Activated CD4-positive, CD25-positive, alpha-beta regulatory T cell treated with anti-CD3 and anti-CD28 coated beads, Interleukin-2, amount 50 U/mL, for 24 hours (primary cell): ENCODE measurements at regions not wholly inside any gene's neighbourhood (a gene's known extent, or its start where the extent isn't known, plus 50 kb on each side); places are given as distances from the start of the nearest gene placed in this dataset.

Source experiments
- ATAC-seq, 2 donors: fragments of 150-1000 bp; cut with Tn5 transposase; one replicate each; pipeline ENCODE4 v1.10.0; 2021; ENCODE audit warnings: mild to moderate bottlenecking in 1 of 2, moderate library complexity in 1 of 2

- ATAC-seq = no peak
Measured at GRCh38 chr4:108360754-108361445, 192.2 kb upstream of the LEF1 start.

GRCh38 chr4:108359986-108360681 lies 191.4 kb upstream of the LEF1 start:
- no peak for ATAC-seq

GRCh38 chr4:108359130-108359985 lies 190.6 kb upstream of the LEF1 start:
- peak; percentile 31 to 41 for ATAC-seq

GRCh38 chr4:108355902-108356535 lies 187.3 kb upstream of the LEF1 start:
- ATAC-seq = peak; percentile 21 to 37

GRCh38 chr4:108355186-108355901 lies 186.6 kb upstream of the LEF1 start:
- peak; percentile 70 to 76 for ATAC-seq

GRCh38 chr4:108352664-108353308 lies 184.1 kb upstream of the LEF1 start:
- ATAC-seq = no peak

GRCh38 chr4:108351791-108352190 lies 183.1 kb upstream of the LEF1 start:
- ATAC-seq = no peak

GRCh38 chr4:108350332-108350731 lies 181.6 kb upstream of the LEF1 start:
- no peak for ATAC-seq

- ATAC-seq = no peak
Measured at GRCh38 chr4:108346818-108347210, 178.1 kb upstream of the LEF1 start.

- no peak for ATAC-seq
Measured at GRCh38 chr4:108345862-108346817, 177.4 kb upstream of the LEF1 start.

GRCh38 chr4:108342325-108342970 lies 173.7 kb upstream of the LEF1 start:
- peak; percentile 68 to 74 for ATAC-seq

GRCh38 chr4:108337923-108338322 lies 169.2 kb upstream of the LEF1 start:
- ATAC-seq = no peak

- ATAC-seq = no peak
Measured at GRCh38 chr4:108336076-108336475, 167.3 kb upstream of the LEF1 start.

- ATAC-seq = no peak
Measured at GRCh38 chr4:108335081-108335480, 166.3 kb upstream of the LEF1 start.

- no peak for ATAC-seq
Measured at GRCh38 chr4:108334031-108334430, 165.3 kb upstream of the LEF1 start.

- ATAC-seq = no peak
Measured at GRCh38 chr4:108333353-108333942, 164.7 kb upstream of the LEF1 start.

- ATAC-seq = no peak
Measured at GRCh38 chr4:108331905-108332632, 163.3 kb upstream of the LEF1 start.

GRCh38 chr4:108328383-108328732 lies 159.6 kb upstream of the LEF1 start:
- no peak for ATAC-seq
